ENCODE measurements at regions not wholly inside any gene's neighbourhood (a gene's known extent, or its start where the extent isn't known, plus 50 kb on each side); places are given as distances from the start of the nearest gene placed in this dataset.

GRCh38 chr16:65698791-65699321 lies 577.0 kb upstream of the CDH11 start:
- no peak overlapping the region for H4K91ac ChIP-seq (replicated peaks; ENCODE audit: insufficient read length, low read length)
- no peak for DNase-seq (ENCODE audit: low read depth in 1 of 2, low spot score in 2 of 2)
- WGBS, 2 experiments (ENCODE audit: extremely low coverage in 1 of 2, insufficient coverage in 1 of 2, insufficient read length in 1 of 2, insufficient replicate concordance in 2 of 2, low coverage in 1 of 2, low lambda C conversion rate in 2 of 2, missing lambda C conversion rate in 1 of 2): 91% methylated on average over 4 of the region's 4 CpGs; no CpG with 5 or more reads in 1 of the 2 experiments
- no peak overlapping the region for H2BK12ac ChIP-seq (ENCODE audit: low read depth, low read length)
- peaks cover 0 to 4% (median 0%) of the 10 kb centered on the region in 4 experiments; a peak in 2 of 7 replicates for H3K4me1 ChIP-seq (replicated peaks in 1 of 4; ENCODE audit: control insufficient read depth in 3 of 4, insufficient read depth in 4 of 4, low read length in 3 of 4)
- H3K27me3 ChIP-seq (replicated peaks in 1 of 4; ENCODE audit: control insufficient read depth in 3 of 4, extremely low read depth in 1 of 4, insufficient read depth in 3 of 4, low read length in 3 of 4): no peaks in the 10 kb centered on the region
- no peak overlapping the region for H3K14ac ChIP-seq (ENCODE audit: insufficient read length)
- H3K4me2 ChIP-seq (ENCODE audit: insufficient read depth in 1 of 2, low read depth in 2 of 2, low read length in 2 of 2): no peak overlapping the region
- no peaks in the 10 kb centered on the region for H4K20me1 ChIP-seq (replicated peaks in 1 of 2; ENCODE audit: control insufficient read depth in 1 of 2, insufficient read depth in 2 of 2, low read length in 2 of 2)
- H3K9ac ChIP-seq (replicated peaks in 1 of 4; ENCODE audit: extremely low read depth in 1 of 4, low read depth in 3 of 4, low read length in 3 of 4): no peak overlapping the region
- no peak overlapping the region for H2BK15ac ChIP-seq (ENCODE audit: low read length)
- no peaks in the 10 kb centered on the region for H3K9me3 ChIP-seq (ENCODE audit: insufficient read depth in 2 of 2, low read depth in 1 of 2, low read length in 1 of 2)
- no peak for FAIRE-seq
- H2AK5ac ChIP-seq (ENCODE audit: low read depth, low read length): no peak overlapping the region
- H2BK5ac ChIP-seq (ENCODE audit: low read depth, low read length): no peak overlapping the region
- no peak overlapping the region for H3K4ac ChIP-seq (replicated peaks; ENCODE audit: insufficient read length, low read depth, low read length)
- H3K27ac ChIP-seq (ENCODE audit: low read depth, low read length): no peak overlapping the region
- no peak overlapping the region for H4K5ac ChIP-seq (ENCODE audit: insufficient read length, low read depth, low read length)
- H3K23me2 ChIP-seq (ENCODE audit: low read depth, low read length): no peaks in the 10 kb centered on the region
- H3K18ac ChIP-seq (ENCODE audit: extremely low read depth, low read length): peak overlapping the region; percentile 78
- ChIA-PET CTCF (ENCODE audit: partially characterized antibody) (interaction anchor here (0.6 to 1.5 kb wide), 3 partner anchors 8 to 572 kb away, joined by 3 to 4 read pairs (median 3); no protein-coding TSS in a partner anchor), POLR2A (ENCODE audit: partially characterized antibody) (no interaction called here)
- no peak overlapping the region for H3K4me3 ChIP-seq (ENCODE audit: extremely low read depth in 1 of 4, insufficient read depth in 2 of 4, low read depth in 3 of 4, low read length in 4 of 4)
- H3K79me1 ChIP-seq (ENCODE audit: low read depth, low read length): no peaks in the 10 kb centered on the region
- no peaks in the 10 kb centered on the region for H3K79me2 ChIP-seq (ENCODE audit: control insufficient read depth in 1 of 2, insufficient read depth in 2 of 2, low read length in 2 of 2)
- H2AFZ ChIP-seq (ENCODE audit: low read length): 0 out of 2 replicates have a peak overlapping the region, but pooled peaks have one; percentile 51
- no peak overlapping the region for H2BK20ac ChIP-seq (ENCODE audit: low read length)
- no peaks in the 10 kb centered on the region for H3K36me3 ChIP-seq (ENCODE audit: control insufficient read depth in 2 of 4, insufficient read depth in 4 of 4, low read length in 3 of 4)
- no peak overlapping the region for H3K23ac ChIP-seq (ENCODE audit: insufficient read length)
- no peak overlapping the region for H2BK120ac ChIP-seq (replicated peaks; ENCODE audit: low read depth, low read length)
- H3K56ac ChIP-seq (replicated peaks; ENCODE audit: insufficient read length, low read depth, low read length): no peak overlapping the region
- H4K8ac ChIP-seq (ENCODE audit: extremely low read depth, insufficient read depth, low read length): no peak overlapping the region
- TF ChIP-seq, protein P1, sequence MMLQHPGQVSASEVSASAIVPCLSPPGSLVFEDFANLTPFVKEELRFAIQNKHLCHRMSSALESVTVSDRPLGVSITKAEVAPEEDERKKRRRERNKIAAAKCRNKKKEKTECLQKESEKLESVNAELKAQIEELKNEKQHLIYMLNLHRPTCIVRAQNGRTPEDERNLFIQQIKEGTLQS (IDR thresholded peaks at IDR 0.05; ENCODE audit: insufficient read depth, low read depth, low read length): no peak
- TF ChIP-seq YY1 (IDR thresholded peaks at IDR 0.05; ENCODE audit: low read depth, low read length): no peak
- no peak for TF ChIP-seq ZNF274 (IDR thresholded peaks at IDR 0.05; ENCODE audit: borderline replicate concordance, extremely low read depth, low read length)
- TF ChIP-seq CBX8 (IDR thresholded peaks at IDR 0.05; ENCODE audit: borderline replicate concordance, low read depth, low read length): no peak
- no peak for TF ChIP-seq RNF2 (IDR thresholded peaks at IDR 0.05; ENCODE audit: borderline replicate concordance, low read depth, low read length, missing control alignments, poor library complexity, severe bottlenecking)
- TF ChIP-seq TAF7 (optimal IDR thresholded peaks at IDR 0.05; ENCODE audit: borderline replicate concordance, low read depth, low read length): no peak
- no peak for TF ChIP-seq PHF8 (conservative IDR thresholded peaks at IDR 0.05; ENCODE audit: low read depth, low read length)
- TF ChIP-seq CEBPB (IDR thresholded peaks at IDR 0.05; ENCODE audit: low read depth, low read length): no peak
- TF ChIP-seq SUZ12 (IDR thresholded peaks at IDR 0.05; ENCODE audit: low read length): no peak
- TF ChIP-seq USF2 (IDR thresholded peaks at IDR 0.05; ENCODE audit: low read length): no peak
- no peak for TF ChIP-seq FOSL1 (IDR thresholded peaks at IDR 0.05; ENCODE audit: insufficient read depth, low read depth, low read length)
- TF ChIP-seq POU5F1 (IDR thresholded peaks at IDR 0.05; ENCODE audit: low read depth, low read length): no peak

All from H1 (cell line).